ENCODE measurements at regions not wholly inside any gene's neighbourhood (a gene's known extent, or its start where the extent isn't known, plus 50 kb on each side); places are given as distances from the start of the nearest gene placed in this dataset.

DNA sequence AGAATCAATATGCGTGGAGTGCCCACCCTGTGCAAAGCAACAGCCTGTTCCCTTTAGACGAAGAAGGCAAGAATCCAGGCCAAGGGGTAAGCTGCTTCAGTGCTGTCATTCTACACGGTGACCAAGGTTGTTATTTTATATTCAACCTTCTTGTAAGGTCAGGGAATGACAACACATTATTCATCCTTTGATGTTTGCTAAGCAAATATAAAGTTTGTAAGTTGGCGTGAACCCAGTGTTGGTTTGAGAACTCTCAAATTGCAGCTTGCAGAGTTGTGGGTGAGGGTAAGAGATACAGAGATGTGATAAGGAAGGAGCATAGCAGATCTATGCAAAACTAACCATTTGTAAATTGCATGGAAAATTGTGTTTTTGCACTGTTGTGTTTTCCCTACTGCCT, 436.7 kb downstream of the FGF9 start:
- H3K4me3 ChIP-seq (ENCODE audit: low read length) = no peak overlapping the region
- no peak for TF ChIP-seq CTCF (conservative IDR thresholded peaks at IDR 0.05; ENCODE audit: low read depth, low read length)
- no peak for DNase-seq (ENCODE audit: low read depth)

- no peak for DNase-seq (ENCODE audit: low read depth)
- TF ChIP-seq CTCF (conservative IDR thresholded peaks at IDR 0.05; ENCODE audit: low read depth, low read length) = no peak
- H3K4me3 ChIP-seq (ENCODE audit: low read length) = no peak overlapping the region
These were observed 437.5 kb downstream of the FGF9 start for GRCh38 chr13:22108283-22108942.

GRCh38 chr13:22108979-22109378, 438.1 kb downstream of the FGF9 start:
- no peak for TF ChIP-seq CTCF (conservative IDR thresholded peaks at IDR 0.05; ENCODE audit: low read depth, low read length)
- H3K4me3 ChIP-seq (ENCODE audit: low read length) = no peak overlapping the region
- DNase-seq (ENCODE audit: low read depth) = no peak

- no peak overlapping the region for H3K4me3 ChIP-seq (ENCODE audit: low read length)
- no peak for TF ChIP-seq CTCF (conservative IDR thresholded peaks at IDR 0.05; ENCODE audit: low read depth, low read length)
These were observed 439.5 kb downstream of the FGF9 start for GRCh38 chr13:22110368-22110767.

GRCh38 chr13:22111152-22111783, 440.4 kb downstream of the FGF9 start:
- no peak overlapping the region for H3K4me3 ChIP-seq (ENCODE audit: low read length)
- TF ChIP-seq CTCF (conservative IDR thresholded peaks at IDR 0.05; ENCODE audit: low read depth, low read length) = no peak
- DNase-seq (ENCODE audit: low read depth) = no peak

More at GRCh38 chr13:22110368-22110767, 439.5 kb downstream of the FGF9 start:
- DNase-seq (ENCODE audit: low read depth) = no peak

DNA sequence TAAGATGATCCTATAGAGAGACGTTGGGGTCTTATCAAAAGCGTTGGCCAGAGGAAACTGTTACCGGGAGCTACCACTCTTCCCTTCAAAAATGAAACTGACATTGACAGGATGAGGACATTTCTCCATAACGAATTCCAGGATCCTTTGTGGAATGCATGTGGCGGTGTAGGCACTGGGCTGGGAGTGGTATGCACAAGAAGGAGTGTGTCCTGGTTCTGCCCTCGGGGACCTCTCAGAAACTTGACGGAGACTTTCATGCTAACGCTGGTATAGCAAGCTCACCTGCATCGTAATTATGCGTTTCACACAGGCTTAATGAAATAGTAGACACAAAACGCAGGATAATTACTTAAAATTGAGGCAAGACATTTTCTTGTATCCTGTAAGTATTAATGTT, 441.1 kb downstream of the FGF9 start:
- no peak overlapping the region for H3K4me3 ChIP-seq (ENCODE audit: low read length)
- no peak for DNase-seq (ENCODE audit: low read depth)
- no peak for TF ChIP-seq CTCF (conservative IDR thresholded peaks at IDR 0.05; ENCODE audit: low read depth, low read length)

Data from retinal pigment epithelial cell (primary cell).